H9 (cell line): ENCODE measurements at regions not wholly inside any gene's neighbourhood (a gene's known extent, or its start where the extent isn't known, plus 50 kb on each side); places are given as distances from the start of the nearest gene placed in this dataset.

ENCODE experiments used
- DNase-seq: peaks from one replicate; pipeline ENCODE4 v3.0.0-alpha.2; 2017
- H2AFZ ChIP-seq: one replicate; pipeline ENCODE4 v1.6.1; 2013; ENCODE audit warnings: mild to moderate bottlenecking, low read length, control low read depth, moderate library complexity
- H2AK5ac ChIP-seq: 2 replicates; pipeline ENCODE4 v1.6.1; 2013; ENCODE audit warnings: low read length, control low read depth, mixed read lengths; ENCODE audit not compliant: insufficient read length
- H2BK120ac ChIP-seq: one replicate; pipeline ENCODE4 v1.6.1; 2013; ENCODE audit warnings: low read depth, mild to moderate bottlenecking, low read length, control low read depth, inconsistent platforms; ENCODE audit not compliant: poor library complexity, severe bottlenecking
- H2BK12ac ChIP-seq: 2 replicates; pipeline ENCODE4 v1.6.1; 2013; ENCODE audit warnings: low read length, control low read depth, mixed read lengths, low read depth; ENCODE audit not compliant: insufficient read length
- H2BK15ac ChIP-seq: 2 replicates; pipeline ENCODE4 v1.6.1; 2013; ENCODE audit warnings: low read depth, low read length, control low read depth
- H2BK20ac ChIP-seq: one replicate; pipeline ENCODE4 v1.6.1; 2013; ENCODE audit warnings: low read depth, mild to moderate bottlenecking, low read length, control low read depth, inconsistent platforms; ENCODE audit not compliant: poor library complexity, severe bottlenecking
- H2BK5ac ChIP-seq: 2 replicates; pipeline ENCODE4 v1.6.1; 2013; ENCODE audit warnings: low read length, control low read depth, mixed read lengths; ENCODE audit not compliant: insufficient read length
- H3K14ac ChIP-seq: 2 replicates; pipeline ENCODE4 v1.6.1; 2013; ENCODE audit warnings: low read length, control low read depth; ENCODE audit not compliant: insufficient read depth
- H3K18ac ChIP-seq: 2 replicates; pipeline ENCODE4 v1.6.1; 2013; ENCODE audit warnings: low read depth, mild to moderate bottlenecking, mixed read lengths, low read length, control low read depth; ENCODE audit not compliant: insufficient read length
- H3K23ac ChIP-seq: 2 replicates; pipeline ENCODE4 v1.6.1; 2013; ENCODE audit warnings: low read length, control low read depth, mixed read lengths, low read depth; ENCODE audit not compliant: insufficient read length
- H3K23me2 ChIP-seq: 2 replicates; pipeline ENCODE4 v1.6.1; 2013; ENCODE audit warnings: low read depth, mild to moderate bottlenecking, mixed read lengths, low read length, control low read depth; ENCODE audit not compliant: insufficient read length, poor library complexity, severe bottlenecking
- H3K27ac ChIP-seq: 2 replicates; pipeline ENCODE4 v1.5.1; 2013; ENCODE audit warnings: low read length, control low read depth, mixed read lengths, low read depth; ENCODE audit not compliant: insufficient read length
- H3K27me3 ChIP-seq: 2 replicates; pipeline ENCODE4 v1.6.1; 2013; ENCODE audit warnings: low read length, control low read depth, inconsistent platforms; ENCODE audit not compliant: insufficient read depth
- H3K4ac ChIP-seq: 2 replicates; pipeline ENCODE4 v1.6.1; 2013; ENCODE audit warnings: low read depth, mild to moderate bottlenecking, control low read depth, inconsistent platforms, low read length, moderate library complexity
- H3K4me1 ChIP-seq: 2 replicates; pipeline ENCODE4 v1.6.1; 2013; ENCODE audit warnings: low read length, control low read depth, inconsistent platforms; ENCODE audit not compliant: insufficient read depth
- H3K4me2 ChIP-seq: 2 replicates; pipeline ENCODE4 v1.6.1; 2013; ENCODE audit warnings: low read length, control low read depth, mixed read lengths; ENCODE audit not compliant: insufficient read length, insufficient read depth
- H3K56ac ChIP-seq: 2 replicates; pipeline ENCODE4 v1.6.1; 2013; ENCODE audit warnings: low read depth, mild to moderate bottlenecking, mixed read lengths, low read length, control low read depth; ENCODE audit not compliant: insufficient read length
- H3K79me1 ChIP-seq: 2 replicates; pipeline ENCODE4 v1.6.1; 2013; ENCODE audit warnings: low read depth, mild to moderate bottlenecking, moderate library complexity, low read length, control low read depth, inconsistent platforms; ENCODE audit not compliant: insufficient read depth, poor library complexity, severe bottlenecking
- H3K79me2 ChIP-seq: 2 replicates; pipeline ENCODE4 v1.6.1; 2013; ENCODE audit warnings: low read length, control low read depth, inconsistent platforms; ENCODE audit not compliant: insufficient read depth
- H3K9ac ChIP-seq: 2 replicates; pipeline ENCODE4 v1.6.1; 2013; ENCODE audit warnings: low read length, control low read depth, mixed read lengths; ENCODE audit not compliant: insufficient read length; ENCODE audit errors: extremely low read depth
- H3K9me3 ChIP-seq: one replicate; pipeline ENCODE4 v1.6.1; 2013; ENCODE audit warnings: low read depth, low read length, inconsistent platforms; ENCODE audit not compliant: control insufficient read depth
- H3T11ph ChIP-seq: one replicate; pipeline ENCODE4 v1.6.1; 2013; ENCODE audit warnings: mild to moderate bottlenecking, low read length, control low read depth, inconsistent platforms
- H4K20me1 ChIP-seq: one replicate; pipeline ENCODE4 v1.6.1; 2013; ENCODE audit not compliant: control insufficient read depth, insufficient read length, insufficient read depth
- H4K5ac ChIP-seq: 2 replicates; pipeline ENCODE4 v1.6.1; 2013; ENCODE audit warnings: low read depth, mild to moderate bottlenecking, mixed read lengths, low read length, control low read depth; ENCODE audit not compliant: insufficient read length
- H4K8ac ChIP-seq: replicated peaks from 2 replicates; pipeline ENCODE4 v1.6.1; 2013; ENCODE audit warnings: low read length, control low read depth, mixed read lengths, low read depth; ENCODE audit not compliant: insufficient read length
- H4K91ac ChIP-seq: 2 replicates; pipeline ENCODE4 v1.6.1; 2013; ENCODE audit warnings: low read depth, mild to moderate bottlenecking, moderate library complexity, mixed read lengths, low read length, control low read depth; ENCODE audit not compliant: insufficient read length
- H3K27ac Mint-ChIP-seq, 3 experiments: 2 replicates in 2 of 3; 3 replicates in 1 of 3; pipeline ENCODE4 v1.8.0; 2020 to 2021; ENCODE audit warnings: mixed read lengths in 3 of 3, mild to moderate bottlenecking in 1 of 3, moderate library complexity in 1 of 3
- H3K27me3 Mint-ChIP-seq: 2 replicates; pipeline ENCODE4 v1.8.0; 2021; ENCODE audit warnings: low read depth, mild to moderate bottlenecking, moderate library complexity, mixed read lengths
- H3K36me3 Mint-ChIP-seq, 3 experiments: 2 replicates in 2 of 3; 3 replicates in 1 of 3; pipeline ENCODE4 v1.8.0; 2020 to 2021; ENCODE audit warnings: low read depth in 3 of 3, mixed read lengths in 3 of 3; ENCODE audit not compliant: insufficient read depth in 1 of 3
- H3K4me1 Mint-ChIP-seq, 2 experiments: 2 replicates each; pipeline ENCODE4 v1.8.0; 2020; ENCODE audit warnings: mixed read lengths in 2 of 2
- H3K4me3 Mint-ChIP-seq, 2 experiments: 2 replicates in 1 of 2; 3 replicates in 1 of 2; pipeline ENCODE4 v1.8.0; 2020 to 2021; ENCODE audit warnings: mild to moderate bottlenecking in 2 of 2, mixed read lengths in 2 of 2, moderate library complexity in 1 of 2
- H3K9me3 Mint-ChIP-seq, 2 experiments: 2 replicates in 1 of 2; 3 replicates in 1 of 2; pipeline ENCODE4 v1.8.0; 2020; ENCODE audit warnings: mild to moderate bottlenecking in 2 of 2, mixed read lengths in 2 of 2, moderate library complexity in 1 of 2
- WGBS: extraction: QIAGEN DNeasy Blood & Tissue Kit; methylation state at CpG from one replicate; pipeline ENCODE4 v1.1.7; 2013; ENCODE audit warnings: missing lambda C conversion rate, low lambda C conversion rate, mixed read lengths; ENCODE audit not compliant: insufficient read length; ENCODE audit errors: extremely low coverage; 5-methylcytosine and 5-hydroxymethylcytosine counted together
- TF ChIP-seq, protein P1 (sequence below): fragments of 200-600 bp; sonication (generic); conservative IDR thresholded peaks from 3 replicates; pipeline ENCODE4 v1.8.0; 2021; ENCODE audit warnings: antibody characterized with exemption, mild to moderate bottlenecking

DNA sequence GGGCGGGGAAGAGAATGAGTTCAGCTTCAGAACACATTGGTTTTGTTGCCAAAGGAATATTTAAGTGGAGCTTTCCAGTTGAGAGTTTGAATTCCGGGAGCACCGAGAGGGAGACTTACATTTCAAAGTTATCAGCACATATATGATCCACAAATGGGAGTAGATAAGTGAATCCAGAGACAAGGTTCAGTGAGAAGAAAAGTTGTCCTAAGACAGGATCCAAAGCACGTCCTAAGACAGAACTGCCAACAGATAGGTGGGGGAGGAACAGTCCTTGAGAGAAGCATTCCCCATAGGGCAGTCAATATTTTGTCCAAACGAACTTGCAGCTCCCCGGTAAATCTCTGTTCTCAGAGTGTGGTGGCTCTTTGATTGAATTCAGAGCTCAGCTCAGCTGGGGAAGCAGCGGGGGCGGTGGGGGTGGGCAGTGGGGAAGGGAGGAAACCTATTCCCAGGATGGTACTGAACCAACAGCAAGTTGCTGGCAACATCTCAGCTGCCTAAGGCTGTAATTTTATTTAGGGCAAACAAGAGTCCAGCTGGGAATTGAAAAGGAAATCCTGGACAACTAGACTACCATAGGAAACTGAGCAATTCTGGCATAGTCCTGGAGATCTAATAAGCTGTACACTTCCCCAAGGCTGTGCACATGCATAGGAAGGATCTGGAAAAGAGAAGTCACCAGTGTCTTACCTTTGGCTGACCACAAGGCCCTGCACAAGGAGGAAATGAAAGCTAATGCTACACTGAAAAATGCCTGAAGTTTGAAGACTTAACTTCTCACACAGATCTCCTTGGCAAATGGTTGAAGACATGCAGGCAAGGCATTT is 94.2 kb upstream of the CXCL12 start:
- Histone ChIP-seq H3K9me3 (no peaks in the 10 kb centered on the region), H2BK20ac (no peak overlapping the region), H3K9ac (no peak overlapping the region), H2BK12ac (no peak overlapping the region), H3K79me1 (no peaks in the 10 kb centered on the region), H2AFZ (no peak overlapping the region), H3K56ac (no peak overlapping the region), H3T11ph (no peak overlapping the region), H3K14ac (no peak overlapping the region), H3K79me2 (no peaks in the 10 kb centered on the region), H2BK5ac (no peak overlapping the region), H3K4me1 (no peaks in the 10 kb centered on the region), H3K23ac (no peak overlapping the region), H4K20me1 (no peaks in the 10 kb centered on the region), H3K4ac (no peak overlapping the region), H2BK120ac (no peak overlapping the region), H2BK15ac (no peak overlapping the region), H3K27me3 (no peaks in the 10 kb centered on the region), H3K27ac (no peak overlapping the region), H4K5ac (no peak overlapping the region), H3K23me2 (no peaks in the 10 kb centered on the region), H4K91ac (no peak overlapping the region), H4K8ac (no peak overlapping the region), H3K4me2 (no peak overlapping the region), H2AK5ac (no peak overlapping the region), H3K18ac (no peak overlapping the region)
- no peaks in the 10 kb centered on the region; a peak in 1 of 7 replicates for H3K36me3 Mint-ChIP-seq
- no peak for DNase-seq
- H3K27me3 Mint-ChIP-seq: no peaks in the 10 kb centered on the region
- H3K4me3 Mint-ChIP-seq: no peak overlapping the region
- H3K27ac Mint-ChIP-seq: no peak overlapping the region
- no peaks in the 10 kb centered on the region; a peak in 1 of 4 replicates for H3K4me1 Mint-ChIP-seq
- peaks cover 3 to 6% of the 10 kb centered on the region in 2 experiments; a peak in 4 of 5 replicates for H3K9me3 Mint-ChIP-seq
- TF ChIP-seq, protein P1, sequence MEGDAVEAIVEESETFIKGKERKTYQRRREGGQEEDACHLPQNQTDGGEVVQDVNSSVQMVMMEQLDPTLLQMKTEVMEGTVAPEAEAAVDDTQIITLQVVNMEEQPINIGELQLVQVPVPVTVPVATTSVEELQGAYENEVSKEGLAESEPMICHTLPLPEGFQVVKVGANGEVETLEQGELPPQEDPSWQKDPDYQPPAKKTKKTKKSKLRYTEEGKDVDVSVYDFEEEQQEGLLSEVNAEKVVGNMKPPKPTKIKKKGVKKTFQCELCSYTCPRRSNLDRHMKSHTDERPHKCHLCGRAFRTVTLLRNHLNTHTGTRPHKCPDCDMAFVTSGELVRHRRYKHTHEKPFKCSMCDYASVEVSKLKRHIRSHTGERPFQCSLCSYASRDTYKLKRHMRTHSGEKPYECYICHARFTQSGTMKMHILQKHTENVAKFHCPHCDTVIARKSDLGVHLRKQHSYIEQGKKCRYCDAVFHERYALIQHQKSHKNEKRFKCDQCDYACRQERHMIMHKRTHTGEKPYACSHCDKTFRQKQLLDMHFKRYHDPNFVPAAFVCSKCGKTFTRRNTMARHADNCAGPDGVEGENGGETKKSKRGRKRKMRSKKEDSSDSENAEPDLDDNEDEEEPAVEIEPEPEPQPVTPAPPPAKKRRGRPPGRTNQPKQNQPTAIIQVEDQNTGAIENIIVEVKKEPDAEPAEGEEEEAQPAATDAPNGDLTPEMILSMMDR: no peak
- WGBS: no CpG with 5 or more reads among the region's 8 CpGs
